ENCODE measurements at regions not wholly inside any gene's neighbourhood (a gene's known extent, or its start where the extent isn't known, plus 50 kb on each side); places are given as distances from the start of the nearest gene placed in this dataset.

GRCh38 chr4:17397611-17398010 is 114.3 kb downstream of the QDPR start:
- TF ChIP-seq CTCF (conservative IDR thresholded peaks at IDR 0.05; ENCODE audit: low read depth in 2 of 2) (no peak), EZH2 (IDR thresholded peaks at IDR 0.05; ENCODE audit: low read depth, unreplicated experiment) (no peak), ETS1 (IDR thresholded peaks at IDR 0.05) (no peak), POLR2AphosphoS5 (IDR thresholded peaks at IDR 0.05; ENCODE audit: low read depth) (no peak), CREB1 (CRISPR knock-in tag; IDR thresholded peaks at IDR 0.05; ENCODE audit: low read depth) (no peak), REST (IDR thresholded peaks at IDR 0.05; ENCODE audit: unreplicated experiment) (no peak)

Data from GM23338 (cell line).